HG03469 (cell line): ENCODE measurements at regions not wholly inside any gene's neighbourhood (a gene's known extent, or its start where the extent isn't known, plus 50 kb on each side); places are given as distances from the start of the nearest gene placed in this dataset.

Experiments
- ATAC-seq: cut with Tn5 transposase; IDR thresholded peaks from one replicate; pipeline ENCODE4 v1.9.1; 2021; ENCODE audit warnings: mild to moderate bottlenecking, moderate library complexity, moderate number of reproducible peaks; ENCODE audit not compliant: unreplicated experiment

DNA sequence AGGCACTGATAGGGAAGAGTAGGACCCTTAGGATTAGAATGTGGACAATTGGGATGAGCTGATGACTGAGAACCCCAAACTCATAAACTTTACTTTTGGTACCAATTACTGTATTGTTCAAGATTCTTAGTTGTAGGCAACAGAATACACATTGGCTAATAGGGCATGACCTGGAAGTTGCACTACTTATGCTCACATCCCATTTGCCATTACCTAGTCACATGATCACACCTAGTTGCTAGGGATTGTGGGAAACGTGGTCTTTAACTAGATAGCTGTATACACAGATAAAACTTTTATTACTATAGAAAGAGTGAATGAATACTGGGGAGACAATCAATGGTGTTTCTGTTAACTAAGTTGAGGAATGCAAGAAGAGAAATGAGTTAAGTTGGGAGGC, 113.4 kb upstream of the AKIRIN2 start:
- ATAC-seq: no peak

DNA sequence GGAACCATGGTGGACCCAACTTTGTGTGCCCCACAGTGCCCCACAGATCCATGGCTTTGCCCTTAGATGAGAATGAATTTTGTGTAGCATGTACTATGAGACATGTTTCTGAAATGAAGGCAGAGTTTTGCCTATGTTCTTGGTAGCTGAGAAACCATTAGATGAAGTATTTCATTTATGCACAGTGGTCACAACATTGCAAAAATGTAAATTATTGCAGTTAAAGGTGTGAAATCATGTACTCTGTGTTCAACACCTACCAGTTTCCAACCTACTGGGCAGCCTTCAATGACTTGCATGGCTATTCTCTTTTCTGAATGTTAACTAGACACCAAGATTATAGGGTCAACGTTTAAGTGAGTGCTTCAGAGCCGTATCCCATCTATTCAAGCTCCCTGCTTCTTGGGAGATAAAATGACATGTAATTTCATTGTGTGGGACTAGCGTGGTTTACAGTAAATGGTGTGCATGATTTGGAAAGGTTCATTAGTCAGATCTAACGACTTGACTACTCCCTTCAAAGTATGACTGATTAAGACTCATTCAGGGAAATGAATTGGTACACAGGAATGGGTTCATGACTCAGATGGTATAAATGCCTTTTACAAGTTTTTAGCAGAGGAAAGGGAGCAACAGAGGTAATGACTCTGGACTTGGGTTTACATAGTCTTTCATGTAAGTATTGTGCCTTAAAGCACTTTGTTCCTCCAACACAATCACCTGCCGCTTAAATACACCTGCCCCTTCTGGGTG, 106.1 kb upstream of the AKIRIN2 start:
- ATAC-seq: no peak

DNA sequence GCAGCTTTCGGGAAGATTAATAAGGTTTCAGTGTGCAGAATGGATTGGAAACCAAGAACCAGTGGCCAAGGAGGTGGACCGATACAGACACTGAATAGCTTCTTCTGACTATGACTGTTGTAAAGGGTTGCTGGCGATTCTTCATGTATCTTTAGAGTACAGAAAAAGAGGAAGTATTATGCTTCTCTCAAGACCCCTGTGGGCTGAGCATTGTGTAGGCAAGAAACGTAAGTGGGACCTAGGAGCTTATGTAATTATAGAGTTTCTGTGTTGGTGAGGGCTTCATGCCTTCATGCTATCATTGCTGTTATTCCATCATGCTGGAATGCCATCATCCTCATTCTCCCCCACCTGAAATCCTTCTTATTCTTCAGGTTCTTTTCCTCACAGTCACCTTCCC, 105.4 kb upstream of the AKIRIN2 start:
- ATAC-seq: peak; percentile 89

DNA sequence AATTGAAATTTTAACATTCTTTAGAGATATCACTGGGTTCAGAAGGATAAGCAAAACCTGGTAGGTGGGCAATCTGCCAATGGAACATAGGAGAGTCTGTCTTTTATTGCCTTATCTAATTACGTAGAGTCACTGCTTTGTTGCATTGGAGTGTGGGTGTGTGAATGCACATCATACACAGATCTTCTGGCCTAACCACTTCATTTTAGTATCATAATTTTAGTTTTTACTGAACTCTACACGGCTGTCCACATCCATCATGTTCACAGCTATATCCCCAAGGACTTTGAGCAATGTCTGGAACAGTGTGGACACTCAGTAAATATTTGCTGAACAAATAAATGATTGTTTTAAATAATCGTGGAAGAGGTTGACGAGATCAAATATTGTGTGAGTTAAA, 104.6 kb upstream of the AKIRIN2 start:
- ATAC-seq: no peak

DNA sequence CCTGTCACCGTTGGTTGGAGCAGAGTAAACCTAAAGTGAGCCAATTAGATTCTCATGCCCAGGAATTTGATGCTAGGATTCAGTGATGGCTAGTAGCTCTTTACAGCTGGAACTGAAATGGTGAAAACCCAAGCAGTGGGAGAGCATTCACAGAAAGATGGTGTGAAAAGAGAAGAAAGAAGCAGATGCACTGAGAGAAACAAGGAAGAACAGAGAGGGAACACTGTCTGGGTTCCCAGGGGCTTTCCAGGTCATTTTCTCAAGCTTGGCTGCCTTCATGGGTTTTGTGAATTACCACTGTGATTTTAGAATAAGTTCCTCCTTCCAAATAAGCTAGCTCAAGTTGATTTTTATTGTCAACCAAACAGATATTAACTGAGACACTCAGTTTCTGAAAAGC, 104.1 kb upstream of the AKIRIN2 start:
- ATAC-seq: no peak

DNA sequence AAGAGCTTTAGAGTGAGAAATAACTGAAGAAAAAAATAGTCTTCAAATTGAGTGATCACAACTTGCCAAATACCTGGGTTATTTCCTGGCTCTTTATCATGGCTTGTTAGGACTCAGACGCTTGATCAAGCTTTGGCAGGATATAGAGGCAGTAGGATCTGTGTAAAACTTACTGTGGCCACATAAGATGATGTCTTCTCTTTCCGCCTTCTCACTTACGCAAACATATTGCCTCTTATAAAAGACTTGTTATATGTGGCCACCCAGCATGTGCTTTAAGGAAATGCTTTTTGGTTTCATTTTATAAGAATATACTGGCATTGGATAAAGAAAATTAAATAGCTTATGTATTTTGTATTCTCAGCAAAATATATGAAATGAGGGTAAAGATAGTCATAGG, 101.8 kb upstream of the AKIRIN2 start:
- no peak for ATAC-seq

DNA sequence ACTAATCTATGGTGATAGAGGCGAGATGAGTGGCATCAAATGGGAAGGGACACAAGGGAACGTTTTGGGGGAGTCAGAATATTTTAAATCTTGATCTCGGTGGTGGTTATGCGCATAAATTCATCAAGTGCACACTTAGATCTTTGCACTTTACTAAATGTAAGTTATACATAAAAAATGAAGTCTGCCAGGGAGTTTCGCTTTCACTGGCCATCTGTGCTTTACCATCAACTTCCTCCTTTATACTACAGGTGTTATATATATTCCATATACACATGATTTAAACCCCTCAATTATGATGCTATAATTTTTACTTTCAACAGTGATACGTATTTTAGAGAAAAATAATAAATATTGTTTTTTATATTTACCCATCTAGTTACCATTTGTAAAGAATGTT, 97.6 kb upstream of the AKIRIN2 start:
- no peak for ATAC-seq

DNA sequence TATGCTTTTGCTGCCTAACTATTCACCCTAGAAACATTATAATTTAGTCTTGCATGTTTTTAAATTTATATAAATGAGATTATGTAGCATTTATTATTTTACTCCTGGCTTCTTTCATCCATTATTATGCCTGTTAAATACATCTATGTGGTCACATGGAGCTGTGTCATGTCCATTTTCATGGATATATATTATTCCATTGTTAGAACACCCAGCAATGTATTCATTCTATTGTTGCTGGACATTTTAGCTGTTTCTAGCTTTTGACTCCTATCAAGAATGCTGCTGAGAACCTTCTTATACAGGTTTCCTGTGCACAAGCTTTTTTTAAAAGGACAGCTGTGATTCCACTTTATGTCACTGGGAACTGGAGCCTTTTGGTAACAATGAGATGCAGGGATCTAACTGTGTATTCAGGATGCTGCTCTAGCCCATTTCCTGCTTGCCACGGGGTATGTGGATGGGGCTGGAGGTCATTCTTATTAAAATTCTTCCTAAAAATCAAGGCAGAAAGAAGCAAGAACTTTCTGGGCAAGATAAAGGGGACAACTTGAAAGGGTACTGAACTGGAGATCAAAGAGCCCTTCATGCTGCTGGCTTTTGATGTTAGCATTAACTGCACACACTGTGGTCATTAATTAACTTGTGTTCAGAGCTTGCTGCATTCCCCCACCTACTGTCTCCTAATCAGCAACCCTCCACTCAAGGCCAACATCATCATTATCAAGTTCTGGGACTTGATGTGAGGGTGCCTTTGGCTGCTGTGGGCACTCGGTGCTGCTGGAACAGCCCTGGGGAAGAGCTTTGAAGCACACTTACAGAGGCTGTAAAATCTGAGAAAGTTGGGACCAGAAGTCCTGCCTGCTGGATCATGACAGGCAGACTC, 96.6 kb upstream of the AKIRIN2 start:
- no peak for ATAC-seq

DNA sequence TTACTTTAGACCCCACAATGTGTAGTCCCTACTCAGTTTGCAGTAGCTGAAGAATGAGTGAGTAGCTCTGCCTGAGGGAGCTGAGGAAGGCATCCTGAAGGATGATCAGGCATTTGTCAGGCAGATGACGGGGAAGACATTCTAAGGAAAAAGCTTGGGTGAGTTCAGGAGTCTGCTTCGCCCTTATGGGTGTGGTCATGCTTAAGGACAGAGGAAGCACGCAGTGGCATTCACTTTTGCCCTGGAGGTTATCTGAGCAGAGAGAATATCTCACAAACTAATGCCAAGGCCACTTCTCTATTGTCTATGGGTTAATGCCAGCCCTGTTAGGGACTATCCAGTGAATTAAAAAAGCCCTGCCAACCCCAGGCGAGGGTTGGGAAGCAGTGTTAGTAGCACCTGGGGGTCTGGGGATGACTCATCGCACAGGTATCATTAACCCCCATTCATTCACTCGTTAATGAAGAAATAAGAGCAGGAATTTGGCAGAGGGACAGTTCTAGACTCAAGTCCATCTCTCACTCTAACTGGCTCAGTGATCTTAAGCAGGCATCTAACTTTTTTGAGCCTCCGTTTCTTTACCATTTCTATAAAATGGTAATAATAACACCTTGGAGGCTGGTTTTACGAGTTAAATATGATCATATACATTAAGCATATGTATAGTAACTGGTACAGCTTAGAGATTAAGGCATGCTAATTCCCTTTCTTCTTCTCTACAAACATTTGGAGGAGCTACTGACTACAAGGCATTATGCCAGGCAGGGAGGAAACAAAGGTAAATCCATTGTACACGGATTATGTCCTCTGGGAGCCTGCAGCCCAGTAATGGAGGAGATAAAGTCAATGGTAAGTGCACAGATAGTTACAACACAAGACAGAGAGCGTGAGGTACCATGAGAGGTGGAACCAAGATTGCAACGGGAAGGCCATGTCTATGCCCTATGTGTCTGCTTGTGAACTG, 93.2 kb upstream of the AKIRIN2 start:
- no peak for ATAC-seq

DNA sequence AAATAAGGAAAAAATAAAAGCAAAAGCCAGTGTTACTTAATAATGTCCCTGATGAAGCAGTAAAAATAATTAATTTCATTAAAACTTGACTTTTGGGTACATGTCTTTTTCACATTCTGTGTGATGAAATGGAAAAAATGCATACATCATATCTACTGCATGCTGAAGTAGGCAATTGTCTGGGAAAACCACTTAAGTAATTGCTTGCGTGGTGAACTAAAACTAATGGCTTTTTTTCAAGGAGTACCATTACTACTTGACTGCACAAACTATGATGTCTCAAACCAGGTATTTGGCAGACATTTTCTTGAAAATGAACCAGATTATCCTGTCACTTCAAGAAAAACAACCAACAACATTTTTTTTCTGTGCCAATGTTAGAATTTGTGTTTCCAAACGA, 91.3 kb upstream of the AKIRIN2 start:
- ATAC-seq: no peak

DNA sequence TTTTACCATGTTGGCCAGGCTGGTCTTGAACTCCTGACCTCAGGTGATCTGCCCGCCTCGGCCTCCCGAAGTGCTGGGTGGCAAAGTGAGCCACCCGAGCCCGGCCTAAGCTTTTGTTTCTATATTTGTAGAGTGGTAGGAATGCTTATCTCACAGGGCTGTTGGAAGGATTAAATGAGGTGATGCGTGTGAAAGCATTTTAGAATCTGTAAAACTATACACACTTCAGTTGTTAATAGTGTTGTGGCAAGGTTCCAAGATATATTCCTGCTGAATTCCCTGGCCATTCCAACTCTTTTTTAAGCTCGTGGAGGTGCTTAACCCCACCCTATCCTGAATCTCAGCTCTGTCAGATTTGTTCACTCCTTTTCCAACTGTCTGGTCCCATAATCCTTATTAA, 89.9 kb upstream of the AKIRIN2 start:
- ATAC-seq: no peak

DNA sequence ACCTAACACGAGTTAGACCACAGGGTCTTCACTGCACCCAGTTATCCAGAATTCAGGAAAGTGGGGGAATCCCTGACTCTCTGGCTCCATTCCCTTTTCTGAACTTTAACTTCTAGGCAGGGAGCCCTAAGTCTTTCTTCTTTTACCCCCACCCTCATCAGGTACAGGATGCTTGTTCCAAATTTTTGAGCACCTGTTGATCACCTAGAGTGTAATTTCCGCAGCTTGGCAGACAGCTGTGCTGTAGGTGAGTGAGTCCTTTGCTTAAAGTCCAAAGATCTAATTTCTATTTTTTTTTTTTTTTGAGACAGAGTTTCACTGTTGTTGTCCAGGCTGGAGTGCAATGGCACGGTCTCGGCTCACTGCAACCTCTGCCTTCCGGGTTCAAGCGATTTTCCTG, 89.5 kb upstream of the AKIRIN2 start:
- no peak for ATAC-seq

DNA sequence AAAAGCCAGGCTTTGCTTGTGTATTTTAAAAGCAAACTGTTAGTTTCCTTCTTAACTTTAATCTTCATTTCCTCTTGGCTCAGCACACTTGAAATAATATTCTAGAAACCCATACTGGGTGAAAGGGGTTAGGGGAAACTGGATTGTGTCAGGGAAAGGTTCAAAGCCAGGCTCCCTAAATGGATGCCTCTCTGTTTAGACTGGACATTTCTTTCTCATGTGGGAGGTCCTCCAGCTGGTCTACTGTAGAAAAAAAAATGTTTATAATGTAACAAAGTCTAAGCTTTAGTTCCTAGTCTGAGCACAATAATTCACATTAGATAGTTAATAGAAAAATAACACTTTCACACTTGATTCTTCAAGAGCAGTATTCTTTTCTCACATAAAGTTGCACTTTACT, 89.0 kb upstream of the AKIRIN2 start:
- no peak for ATAC-seq

DNA sequence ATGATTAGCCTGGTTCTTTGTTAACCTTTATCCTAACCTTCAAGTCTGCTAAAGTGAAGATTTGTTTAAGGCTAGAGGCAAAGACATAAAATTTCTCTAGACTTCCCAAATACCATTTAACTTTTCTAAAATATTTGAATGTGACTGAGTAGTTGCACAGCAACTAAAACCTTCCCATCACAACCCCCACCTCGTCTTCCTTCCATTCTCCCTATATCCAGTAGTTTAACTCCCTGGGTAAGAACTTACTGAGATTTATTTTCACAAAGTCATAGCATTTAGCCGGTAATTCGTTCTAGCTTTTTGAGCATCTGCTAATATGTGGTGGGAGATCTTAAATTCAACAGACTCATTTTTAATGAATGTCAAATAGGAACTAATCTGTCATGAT, 87.9 kb upstream of the AKIRIN2 start:
- ATAC-seq: no peak

DNA sequence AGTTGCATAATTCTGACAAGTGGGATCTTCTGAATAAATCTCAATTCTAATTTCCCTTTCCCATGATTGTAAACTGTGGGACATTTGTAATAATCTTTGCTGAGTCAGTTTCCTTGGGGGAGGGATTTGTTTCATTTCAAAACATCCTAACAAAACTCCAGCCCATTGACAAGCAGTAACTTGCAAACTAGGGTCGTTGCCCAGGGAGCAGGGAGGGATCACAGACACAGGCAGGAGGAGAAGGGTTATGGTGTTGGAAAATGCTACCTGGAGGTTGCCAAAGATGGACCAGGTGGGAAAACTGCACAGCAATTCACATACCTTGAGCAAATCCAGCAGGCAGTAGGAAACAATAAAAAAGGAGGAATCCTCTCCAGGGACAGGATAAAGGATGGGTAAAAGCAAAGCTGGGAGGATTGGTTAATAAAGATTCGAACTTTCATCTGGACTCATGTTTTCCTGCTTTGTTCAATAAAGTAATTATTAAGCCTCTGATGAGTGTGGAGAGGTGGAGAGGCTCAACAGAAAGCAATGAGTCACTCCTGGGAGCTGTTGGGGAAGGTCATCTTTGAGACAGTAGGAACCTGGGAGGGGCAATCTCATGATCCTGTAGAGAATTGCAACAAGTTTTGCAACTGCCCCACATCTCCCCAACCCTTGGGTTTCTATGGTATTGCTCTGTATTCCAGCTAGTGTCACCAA, 87.3 kb upstream of the AKIRIN2 start:
- no peak for ATAC-seq

DNA sequence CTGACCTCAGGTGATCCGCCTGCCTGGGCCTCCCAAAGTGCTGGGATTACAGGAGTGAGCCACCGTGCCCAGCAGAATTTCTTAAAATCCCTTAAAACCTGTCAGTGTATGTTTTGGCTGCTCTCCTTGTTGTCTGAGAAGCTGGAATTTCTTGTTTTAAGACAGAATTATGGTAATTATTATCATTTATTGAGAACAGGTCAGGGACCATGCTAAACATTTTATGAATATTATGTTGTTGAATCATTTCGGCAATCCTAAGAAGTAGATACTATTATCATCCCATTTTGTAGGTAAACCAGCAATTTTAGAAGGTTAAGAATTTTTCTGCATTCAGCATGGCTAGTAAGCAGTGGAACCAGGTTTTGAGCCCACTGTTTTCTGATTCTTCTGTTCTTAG, 86.1 kb upstream of the AKIRIN2 start:
- no peak for ATAC-seq

DNA sequence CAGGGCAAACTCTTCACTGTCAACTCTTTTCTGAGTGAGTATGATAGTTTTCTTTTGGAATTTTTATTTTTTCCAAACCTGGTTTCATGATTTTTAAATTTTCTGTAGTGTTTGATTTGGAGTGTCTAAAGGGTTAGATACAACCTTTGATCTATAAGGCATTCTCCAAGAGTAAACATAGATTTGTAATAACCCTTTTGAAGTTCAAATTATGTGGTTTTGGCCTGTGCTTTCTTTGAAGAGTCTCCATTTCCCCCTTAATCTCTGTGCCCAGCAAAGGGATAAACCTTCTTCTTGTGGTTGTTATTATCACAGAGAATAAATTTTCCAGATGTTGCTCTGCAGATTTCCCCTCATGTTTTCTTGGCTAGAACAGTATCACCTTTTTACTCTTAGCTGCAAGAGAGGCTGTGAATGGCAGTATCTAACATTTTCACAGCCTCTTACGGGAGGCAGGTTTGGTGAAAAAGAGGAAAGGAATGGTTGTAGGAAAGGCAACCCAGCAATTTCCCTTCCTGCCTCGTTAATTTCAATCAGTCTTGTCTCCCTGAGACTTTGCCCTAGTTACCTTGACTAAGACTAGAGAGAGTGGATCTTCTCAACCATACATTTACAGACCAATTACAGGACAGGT, 83.3 kb upstream of the AKIRIN2 start:
- ATAC-seq: no peak

DNA sequence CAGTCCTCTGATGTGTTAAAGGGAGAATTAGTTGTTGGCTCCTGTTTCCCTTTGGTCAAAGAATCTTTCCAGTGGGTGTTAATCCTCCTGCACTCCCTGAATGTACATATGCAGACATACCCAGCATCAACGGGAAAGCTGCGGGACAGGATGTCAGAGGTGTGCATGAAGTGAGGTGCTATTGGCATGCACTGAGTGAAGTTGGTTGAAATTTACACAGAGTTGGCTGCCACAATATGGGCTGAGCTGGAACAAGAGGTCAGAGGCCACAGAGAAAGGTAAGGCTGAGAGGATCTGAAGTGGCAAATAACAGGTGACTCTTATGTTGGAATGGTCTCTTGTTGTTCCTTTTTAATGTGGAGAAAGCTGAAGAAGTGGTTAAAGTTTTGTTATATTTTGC, 82.7 kb upstream of the AKIRIN2 start:
- ATAC-seq: no peak

DNA sequence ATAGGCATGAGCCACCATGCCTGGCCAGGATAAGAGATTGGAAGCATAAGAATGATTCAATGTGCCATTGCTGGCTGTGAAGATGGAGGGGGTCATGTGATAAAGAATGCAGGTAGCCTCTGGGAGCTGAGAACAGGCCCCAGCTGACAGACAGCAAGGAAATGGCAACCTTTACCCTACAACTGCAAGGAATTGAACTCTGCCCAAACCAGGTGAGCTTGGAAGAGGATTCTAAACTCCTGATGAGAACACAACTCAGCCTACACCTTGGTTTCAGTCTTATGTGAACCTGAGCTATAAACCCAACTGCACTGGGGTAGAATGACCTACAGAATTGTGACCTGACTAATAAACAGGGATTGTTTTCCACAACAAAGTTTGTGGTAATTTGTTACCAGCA, 82.0 kb upstream of the AKIRIN2 start:
- ATAC-seq: no peak

DNA sequence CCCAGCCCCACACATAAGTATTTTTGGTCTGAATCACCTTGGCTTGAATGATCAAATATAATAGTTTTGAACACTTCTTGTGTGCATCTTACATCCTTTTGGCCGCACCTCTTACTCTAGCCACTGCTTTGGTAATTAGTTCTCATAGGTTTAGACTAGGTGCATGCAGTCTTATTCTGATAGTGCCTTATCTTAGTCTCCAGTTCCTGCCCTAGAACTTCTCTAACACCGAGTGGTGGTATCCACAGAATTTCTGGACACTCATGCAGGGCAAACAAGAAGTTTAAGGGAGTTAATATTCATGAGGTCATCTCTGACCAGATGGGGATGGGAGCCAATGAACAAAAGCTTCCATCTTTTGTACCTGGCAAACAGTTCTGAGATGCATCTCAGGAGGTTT, 77.5 kb upstream of the AKIRIN2 start:
- ATAC-seq: no peak
